Ectodermal cell (in vitro differentiated cells): ENCODE measurements at regions not wholly inside any gene's neighbourhood (a gene's known extent, or its start where the extent isn't known, plus 50 kb on each side); places are given as distances from the start of the nearest gene placed in this dataset.
"Not testable (repeated sequence)": the region's sequence is repeated elsewhere in the genome, so short reads cannot be mapped to it uniquely, and the experiment has no call there.

Experiments used
- H3K27ac ChIP-seq: 2 replicates; pipeline ENCODE4 v1.7.0; 2013; ENCODE audit warnings: mild to moderate bottlenecking, low read depth, low read length; ENCODE audit not compliant: insufficient read depth, poor library complexity, severe bottlenecking
- H3K27me3 ChIP-seq: 2 replicates; pipeline ENCODE4 v1.7.0; 2013; ENCODE audit warnings: mild to moderate bottlenecking, low read length; ENCODE audit not compliant: insufficient read depth, control insufficient read depth, poor library complexity, severe bottlenecking
- H3K36me3 ChIP-seq: one replicate; pipeline ENCODE4 v1.7.0; 2013; ENCODE audit warnings: low read length; ENCODE audit not compliant: control insufficient read depth, insufficient read depth
- H3K4me1 ChIP-seq: one replicate; pipeline ENCODE4 v1.7.0; 2013; ENCODE audit warnings: low read length; ENCODE audit not compliant: control insufficient read depth, insufficient read depth
- H3K4me3 ChIP-seq: 2 replicates; pipeline ENCODE4 v1.7.0; 2013; ENCODE audit warnings: low read depth, low read length, control low read depth; ENCODE audit not compliant: insufficient read depth
- H3K9me3 ChIP-seq: 2 replicates; pipeline ENCODE4 v1.7.0; 2013; ENCODE audit warnings: mild to moderate bottlenecking, low read length, moderate library complexity; ENCODE audit not compliant: control insufficient read depth
- WGBS, 2 experiments: methylation state at CpG; one replicate each; pipeline ENCODE4 v1.1.7; 2013; ENCODE audit warnings: missing lambda C conversion rate in 2 of 2; 5-methylcytosine and 5-hydroxymethylcytosine counted together

- no peak overlapping the region for H3K27ac ChIP-seq
These were observed 173.6 kb upstream of the MED14 start for GRCh38 chrX:40908857-40909475.

GRCh38 chrX:40912166-40912565, 173.1 kb upstream of the USP9X start:
- Histone ChIP-seq H3K4me1 (no peaks in the 10 kb centered on the region), H3K27ac (no peak overlapping the region), H3K27me3 (no peaks in the 10 kb centered on the region), H3K4me3 (no peak overlapping the region), H3K36me3 (no peaks in the 10 kb centered on the region), H3K9me3 (no peaks in the 10 kb centered on the region)
- WGBS, 2 experiments: 83 to 97% methylated on average over 4 of the region's 4 CpGs

More at GRCh38 chrX:40908857-40909475, 173.6 kb upstream of the MED14 start:
- Histone ChIP-seq H3K36me3 (no peaks in the 10 kb centered on the region), H3K4me1 (no peaks in the 10 kb centered on the region), H3K27me3 (no peaks in the 10 kb centered on the region), H3K9me3 (no peaks in the 10 kb centered on the region), H3K4me3 (no peak overlapping the region)

- 92 to 95% methylated on average over 4 of the region's 4 CpGs for WGBS, 2 experiments
These were observed 172.7 kb upstream of the USP9X start for GRCh38 chrX:40912576-40912975.

GRCh38 chrX:40920351-40920750, 164.9 kb upstream of the USP9X start:
- Histone ChIP-seq H3K4me3 (no peak overlapping the region), H3K27me3 (no peaks in the 10 kb centered on the region), H3K36me3 (no peaks in the 10 kb centered on the region), H3K27ac (no peak overlapping the region), H3K4me1 (no peaks in the 10 kb centered on the region), H3K9me3 (no peaks in the 10 kb centered on the region)
- 94 to 96% methylated on average over 4 of the region's 4 CpGs for WGBS, 2 experiments

More at GRCh38 chrX:40912576-40912975, 172.7 kb upstream of the USP9X start:
- H3K36me3 ChIP-seq: no peaks in the 10 kb centered on the region
- H3K9me3 ChIP-seq: no peaks in the 10 kb centered on the region
- no peak overlapping the region for H3K27ac ChIP-seq
- H3K4me3 ChIP-seq: no peak overlapping the region
- no peaks in the 10 kb centered on the region for H3K27me3 ChIP-seq
- no peaks in the 10 kb centered on the region for H3K4me1 ChIP-seq

- whole genome bisulfite sequencing, 2 experiments: 49 to 61% methylated on average over 7 of the region's 7 CpGs
- Histone ChIP-seq H3K27ac (no peak overlapping the region), H3K27me3 (no peaks in the 10 kb centered on the region), H3K9me3 (no peaks in the 10 kb centered on the region), H3K4me1 (no peaks in the 10 kb centered on the region), H3K4me3 (no peak overlapping the region), H3K36me3 (no peaks in the 10 kb centered on the region)
These were observed 162.9 kb upstream of the USP9X start for GRCh38 chrX:40922307-40922706.

- H3K36me3 ChIP-seq, H3K4me1 ChIP-seq, H3K4me3 ChIP-seq, H3K27ac ChIP-seq, H3K27me3 ChIP-seq, H3K9me3 ChIP-seq: not testable (repeated sequence)
- WGBS, 2 experiments: 86% methylated on average over 1 of the region's 1 CpG; no CpG with 5 or more reads in 1 of the 2 experiments
These were observed 158.4 kb upstream of the USP9X start for GRCh38 chrX:40926739-40927427.

- no peaks in the 10 kb centered on the region for H3K4me1 ChIP-seq
- no peaks in the 10 kb centered on the region for H3K27me3 ChIP-seq
- H3K36me3 ChIP-seq: no peaks in the 10 kb centered on the region
- H3K4me3 ChIP-seq: no peak overlapping the region
- H3K9me3 ChIP-seq: no peaks in the 10 kb centered on the region
- H3K27ac ChIP-seq: no peak overlapping the region
These were observed 157.2 kb upstream of the USP9X start for GRCh38 chrX:40928076-40928475.

GRCh38 chrX:40931921-40932320, 153.3 kb upstream of the USP9X start:
- H3K27ac ChIP-seq: no peak overlapping the region
- peaks cover 5% of the 10 kb centered on the region for H3K4me1 ChIP-seq
- no peak overlapping the region for H3K4me3 ChIP-seq
- H3K9me3 ChIP-seq: no peaks in the 10 kb centered on the region
- no peaks in the 10 kb centered on the region for H3K36me3 ChIP-seq
- no peaks in the 10 kb centered on the region for H3K27me3 ChIP-seq
- WGBS, 2 experiments: 92 to 97% methylated on average over 2 of the region's 2 CpGs

GRCh38 chrX:40933132-40933705, 152.0 kb upstream of the USP9X start:
- Histone ChIP-seq H3K4me1 (peaks cover 5% of the 10 kb centered on the region), H3K36me3 (no peaks in the 10 kb centered on the region), H3K4me3 (no peak overlapping the region), H3K9me3 (no peaks in the 10 kb centered on the region), H3K27me3 (no peaks in the 10 kb centered on the region), H3K27ac (no peak overlapping the region)
- WGBS, 2 experiments: 86 to 89% methylated on average over 6 to 7 of the region's 7 CpGs

- H3K4me1 ChIP-seq: peaks cover 5% of the 10 kb centered on the region
- WGBS, 2 experiments: 82 to 92% methylated on average over 3 to 4 of the region's 5 CpGs
- H3K4me3 ChIP-seq: no peak overlapping the region
- no peaks in the 10 kb centered on the region for H3K27me3 ChIP-seq
- no peaks in the 10 kb centered on the region for H3K9me3 ChIP-seq
- H3K27ac ChIP-seq: no peak overlapping the region
- no peaks in the 10 kb centered on the region for H3K36me3 ChIP-seq
These were observed 151.4 kb upstream of the USP9X start for GRCh38 chrX:40933706-40934425.
